ENCODE measurements at regions not wholly inside any gene's neighbourhood (a gene's known extent, or its start where the extent isn't known, plus 50 kb on each side); places are given as distances from the start of the nearest gene placed in this dataset.

DNA sequence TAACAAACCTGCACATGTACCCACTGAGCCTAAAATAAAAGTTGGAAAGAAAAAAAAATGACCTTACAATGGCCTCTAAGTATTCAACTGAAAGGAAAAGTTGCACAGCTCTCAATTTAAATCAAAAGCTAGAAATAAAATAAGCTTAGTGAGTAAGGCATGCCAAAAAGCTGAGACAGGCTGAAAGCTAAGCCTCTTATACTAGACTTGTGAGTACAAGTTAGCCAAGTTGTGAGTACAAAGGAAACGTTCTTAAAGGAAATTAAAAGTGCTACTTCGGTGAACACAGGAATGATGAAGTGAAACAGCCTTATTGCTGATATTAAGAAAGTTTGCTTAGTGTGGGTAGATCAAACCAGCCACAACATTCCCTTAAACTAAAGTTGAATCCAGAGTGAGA is 707.9 kb upstream of the PITX2 start:
- no peak for TF ChIP-seq POLR2A (IDR thresholded peaks at IDR 0.05; ENCODE audit: low read depth, low read length)
- no peak for TF ChIP-seq POLR2AphosphoS5 (IDR thresholded peaks at IDR 0.05; ENCODE audit: low read depth, low read length)
- TF ChIP-seq SPI1 (IDR thresholded peaks at IDR 0.05; ENCODE audit: low read depth, low read length): no peak
- no peak for TF ChIP-seq TAF1 (IDR thresholded peaks at IDR 0.05; ENCODE audit: low read depth, low read length)
